ENCODE measurements at regions not wholly inside any gene's neighbourhood (a gene's known extent, or its start where the extent isn't known, plus 50 kb on each side); places are given as distances from the start of the nearest gene placed in this dataset.
"Not testable (repeated sequence)": the region's sequence is repeated elsewhere in the genome, so short reads cannot be mapped to it uniquely, and the experiment has no call there.

GRCh38 chr20:11675920-11676629 is 241.6 kb upstream of the BTBD3 start:
- no peak for DNase-seq

- DNase-seq = peak; percentile 19
Measured at GRCh38 chr20:11676630-11677287, 240.9 kb upstream of the BTBD3 start.

DNA sequence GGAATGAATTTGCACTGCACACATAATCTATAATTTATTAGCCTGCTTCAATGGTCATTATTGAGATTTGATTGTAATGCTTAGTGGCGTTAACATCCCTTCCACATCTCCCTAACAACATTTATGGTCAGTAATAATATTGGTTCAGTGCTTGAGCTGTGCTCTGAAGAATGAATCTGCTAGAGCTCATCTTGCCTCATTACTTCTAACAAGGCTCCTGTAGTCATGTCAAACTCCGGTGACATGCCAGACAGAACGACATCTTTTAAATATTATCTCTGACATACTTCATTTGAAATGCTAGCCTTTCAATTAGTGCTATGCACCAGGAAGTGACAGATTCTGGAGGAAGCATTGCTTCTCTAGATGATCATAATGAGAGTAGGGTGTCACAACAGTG is 240.3 kb upstream of the BTBD3 start:
- no peak for DNase-seq

GRCh38 chr20:11677836-11678235 is 239.9 kb upstream of the BTBD3 start:
- DNase-seq = no peak

GRCh38 chr20:11682285-11682684 is 235.4 kb upstream of the BTBD3 start:
- DNase-seq = no peak

DNA sequence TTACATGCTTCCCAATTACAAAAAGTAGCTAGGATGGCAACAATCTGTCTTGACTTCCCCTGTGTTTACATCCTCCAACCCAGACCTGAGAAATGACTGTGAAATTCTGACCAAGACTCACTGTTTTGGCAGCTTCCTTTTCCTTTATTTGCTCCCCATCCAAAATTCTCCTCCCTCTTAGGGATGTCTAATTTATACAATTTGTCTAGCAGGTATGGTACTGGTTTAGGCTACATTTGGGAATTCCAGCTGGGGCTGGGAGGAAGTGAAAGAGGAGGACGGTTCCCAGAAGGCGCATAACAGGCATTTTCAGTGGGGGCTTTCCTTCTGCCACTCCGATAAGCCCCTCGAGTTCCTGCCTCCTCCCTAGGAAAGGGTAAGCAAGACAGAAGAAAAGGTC is 231.5 kb upstream of the BTBD3 start:
- no peak for DNase-seq

GRCh38 chr20:11686820-11687543 is 230.7 kb upstream of the BTBD3 start:
- no peak for DNase-seq

DNA sequence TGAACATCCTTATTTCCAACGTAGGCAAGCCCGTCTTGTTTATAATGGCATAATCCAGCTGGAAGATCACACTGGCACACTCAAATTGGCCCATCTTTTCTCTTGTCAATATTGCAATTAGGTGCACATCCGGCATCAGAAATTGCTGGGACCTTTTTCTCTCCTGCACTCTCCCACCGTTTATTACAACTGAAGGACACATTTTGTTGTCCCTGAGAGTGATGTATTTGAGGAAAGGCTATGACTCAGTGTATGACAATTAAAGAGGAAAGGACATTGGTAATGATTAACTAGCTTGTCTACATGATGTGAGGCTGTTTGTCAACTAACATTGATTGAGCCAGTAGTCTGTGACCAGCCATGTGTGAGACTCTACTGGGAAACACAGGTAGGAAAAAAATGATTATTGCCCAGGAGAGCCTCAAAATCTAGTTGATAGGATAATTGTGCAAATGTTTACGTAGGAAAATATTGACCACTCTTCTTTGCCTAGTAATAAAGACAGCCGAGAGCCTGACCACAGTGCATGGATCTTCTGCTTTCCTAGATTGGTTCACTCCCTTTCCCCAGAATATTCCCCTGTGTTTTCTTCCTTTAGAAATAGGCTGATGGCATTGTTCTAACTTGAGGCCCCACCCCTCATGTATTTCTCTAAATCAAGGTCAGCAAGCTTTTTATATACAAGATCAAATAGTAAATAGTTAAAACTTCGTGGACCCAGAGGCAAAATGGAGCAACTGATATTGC is 230.0 kb upstream of the BTBD3 start:
- no peak for DNase-seq

DNA sequence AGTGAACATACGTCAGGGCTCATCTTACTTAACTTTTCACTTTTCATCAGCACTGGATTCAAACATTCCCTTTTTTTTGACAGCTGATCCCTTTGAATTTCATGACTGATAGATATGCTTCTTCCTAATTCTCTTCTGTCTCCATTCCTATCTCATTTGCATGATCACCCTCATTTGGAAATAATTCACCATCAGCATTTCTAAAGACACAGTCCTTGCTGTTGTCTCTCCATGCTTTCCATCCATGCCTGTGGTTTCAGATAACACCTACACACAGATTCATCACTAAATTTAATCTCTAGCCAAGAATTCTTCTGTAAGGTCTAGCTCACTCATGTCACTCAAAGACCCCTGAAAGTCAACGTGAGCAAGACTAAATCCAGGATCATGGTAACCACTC is 228.4 kb upstream of the BTBD3 start:
- DNase-seq = no peak

DNA sequence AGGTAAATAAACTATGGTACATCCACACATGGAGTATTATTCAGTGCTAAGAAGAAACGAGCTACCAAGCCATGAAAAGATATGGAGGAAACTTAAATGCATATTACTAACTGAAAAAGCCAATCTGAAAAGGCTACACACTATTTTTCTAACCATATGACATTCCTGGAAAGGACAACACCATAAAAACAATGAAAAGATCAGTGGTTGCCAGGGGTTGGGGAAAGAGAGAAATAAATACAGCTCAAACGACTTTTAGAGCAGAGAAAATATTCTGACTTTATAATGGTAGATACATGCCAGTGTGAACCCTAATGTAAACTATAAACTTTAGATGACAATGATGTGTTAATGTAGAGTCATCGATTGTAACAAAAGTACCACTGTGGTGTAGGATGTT is 225.9 kb upstream of the BTBD3 start:
- no peak for DNase-seq

DNA sequence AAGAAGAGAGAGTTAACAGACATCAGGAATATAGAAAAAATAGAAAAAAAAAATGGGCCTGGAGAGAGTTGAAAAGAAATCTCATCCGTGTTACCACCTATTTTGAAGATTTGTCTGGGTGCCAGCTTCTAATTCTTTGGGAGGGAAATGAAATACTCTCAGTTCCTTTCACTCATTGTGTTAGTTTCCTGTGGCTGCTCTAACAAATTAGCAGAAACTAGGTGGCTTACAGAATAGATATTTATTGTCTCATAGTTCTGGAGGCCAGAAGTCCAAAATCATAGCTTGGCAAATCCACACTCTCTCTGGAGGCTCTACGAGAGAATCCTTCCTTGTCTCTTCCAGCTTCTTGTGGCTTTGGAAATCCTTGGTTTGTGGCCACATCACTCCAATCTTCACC is 225.1 kb upstream of the BTBD3 start:
- DNase-seq = no peak

DNA sequence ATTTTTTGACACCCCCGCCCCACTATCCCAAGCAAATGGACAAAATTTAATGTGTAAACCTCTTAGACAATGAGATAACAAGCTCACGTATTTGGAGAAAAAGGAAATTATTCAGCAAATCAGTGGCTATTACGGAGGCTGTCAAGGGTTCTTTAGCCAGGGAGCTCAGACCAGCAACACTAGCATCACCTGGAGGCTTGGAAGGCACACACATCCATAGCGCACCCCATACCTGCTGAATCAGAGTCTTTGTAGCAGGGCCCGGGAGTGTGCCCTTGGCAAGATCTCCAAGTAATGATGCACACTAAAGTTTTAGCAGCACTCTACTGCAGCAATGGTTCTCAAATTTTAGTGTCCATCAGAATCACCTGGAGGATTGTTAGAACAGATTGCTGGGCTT is 223.2 kb upstream of the BTBD3 start:
- no peak for DNase-seq

DNA sequence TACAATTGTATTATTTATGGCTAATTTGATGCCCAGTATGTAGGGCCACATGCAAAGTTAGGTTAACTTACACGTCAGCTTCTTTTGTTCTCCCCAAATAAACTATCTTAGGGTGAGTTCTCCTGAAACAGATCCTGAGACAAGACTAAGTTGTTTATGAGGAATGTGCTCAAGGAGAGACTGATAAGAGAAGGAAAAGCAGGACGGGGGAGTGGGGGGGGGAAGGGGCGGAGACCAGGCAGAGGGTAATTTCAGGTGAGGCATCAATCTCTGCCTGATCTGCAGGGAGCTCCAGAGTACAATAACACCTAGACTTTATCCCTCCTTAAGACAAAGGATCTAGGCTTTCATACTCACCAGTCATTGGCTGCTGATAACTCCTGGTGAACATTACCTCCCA is 220.6 kb upstream of the BTBD3 start:
- DNase-seq = no peak

- no peak for DNase-seq
Measured at GRCh38 chr20:11697646-11698045, 220.0 kb upstream of the BTBD3 start.

DNA sequence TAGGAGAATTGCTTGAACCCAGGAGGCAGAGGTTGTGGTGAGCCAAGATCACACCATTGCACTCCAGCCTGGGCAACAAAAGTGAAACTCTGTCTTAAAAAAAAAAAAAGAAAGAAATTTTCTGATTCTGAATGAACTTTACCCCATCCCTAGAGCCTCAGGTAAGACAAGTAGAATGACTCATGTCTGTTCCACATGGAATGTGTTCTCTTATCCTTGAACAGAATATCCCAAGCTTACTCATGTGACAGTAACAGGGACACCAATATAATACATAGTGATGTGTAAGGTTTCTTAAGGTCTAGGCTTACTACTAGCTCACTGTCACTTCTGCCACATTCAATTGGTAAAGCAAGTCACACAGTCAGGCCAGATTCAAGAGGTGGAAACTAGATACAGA is 219.6 kb upstream of the BTBD3 start:
- DNase-seq = no peak

DNA sequence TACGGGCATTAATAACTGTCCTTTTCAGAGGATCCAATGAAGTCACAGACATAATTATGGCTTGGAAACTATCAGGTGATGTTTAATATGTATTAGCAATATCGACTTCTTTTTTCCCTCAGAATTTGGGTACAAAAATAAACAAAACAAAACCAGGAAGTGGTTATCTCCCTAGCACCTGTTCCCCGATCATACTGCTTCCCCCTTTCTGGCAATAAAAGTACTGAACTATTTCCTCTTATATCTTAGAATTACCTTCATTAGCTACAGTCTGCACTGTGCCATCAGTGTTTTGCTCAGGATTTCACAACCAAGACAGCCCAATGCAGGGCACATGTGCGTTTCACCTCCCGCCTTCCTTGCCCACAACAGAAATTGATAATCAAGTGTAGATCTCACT is 216.9 kb upstream of the BTBD3 start:
- no peak for DNase-seq

GRCh38 chr20:11702721-11703518 is 214.8 kb upstream of the BTBD3 start:
- DNase-seq = no peak

- DNase-seq = no peak
Measured at GRCh38 chr20:11705512-11705911, 212.2 kb upstream of the BTBD3 start.

GRCh38 chr20:11708223-11708622 is 209.5 kb upstream of the BTBD3 start:
- not testable (repeated sequence) for DNase-seq

- DNase-seq = no peak
Measured at GRCh38 chr20:11711214-11711613, 206.5 kb upstream of the BTBD3 start.

DNA sequence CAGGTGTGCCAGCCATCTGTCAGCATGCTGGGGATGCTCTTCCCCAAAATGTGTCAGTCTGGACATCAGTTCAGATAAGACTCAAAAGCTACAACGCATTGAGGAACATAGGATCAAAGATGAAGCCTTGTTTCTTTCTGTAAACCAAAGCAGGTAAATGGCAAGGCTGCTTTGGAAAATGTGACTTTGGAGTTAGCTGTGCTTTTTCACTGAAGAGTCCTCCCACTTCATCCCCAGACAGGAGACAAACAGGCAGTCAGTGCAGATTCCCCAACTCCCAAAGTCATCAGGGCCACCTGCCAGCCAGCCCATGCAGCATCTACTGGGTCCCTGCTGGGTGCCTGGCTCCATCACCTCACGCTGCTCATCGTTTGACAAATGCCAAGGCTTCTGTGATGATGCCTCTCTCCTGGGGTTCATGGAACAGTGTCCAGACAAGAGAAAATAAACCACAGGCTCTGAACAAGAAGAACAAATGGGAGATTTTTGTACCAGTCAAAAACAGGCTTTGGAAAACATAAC is 205.0 kb upstream of the BTBD3 start:
- no peak for DNase-seq

- DNase-seq = no peak
Measured at GRCh38 chr20:11714886-11715285, 202.8 kb upstream of the BTBD3 start.
